ENCODE measurements at regions not wholly inside any gene's neighbourhood (a gene's known extent, or its start where the extent isn't known, plus 50 kb on each side); places are given as distances from the start of the nearest gene placed in this dataset.
"Not testable (repeated sequence)": the region's sequence is repeated elsewhere in the genome, so short reads cannot be mapped to it uniquely, and the experiment has no call there.

DNA sequence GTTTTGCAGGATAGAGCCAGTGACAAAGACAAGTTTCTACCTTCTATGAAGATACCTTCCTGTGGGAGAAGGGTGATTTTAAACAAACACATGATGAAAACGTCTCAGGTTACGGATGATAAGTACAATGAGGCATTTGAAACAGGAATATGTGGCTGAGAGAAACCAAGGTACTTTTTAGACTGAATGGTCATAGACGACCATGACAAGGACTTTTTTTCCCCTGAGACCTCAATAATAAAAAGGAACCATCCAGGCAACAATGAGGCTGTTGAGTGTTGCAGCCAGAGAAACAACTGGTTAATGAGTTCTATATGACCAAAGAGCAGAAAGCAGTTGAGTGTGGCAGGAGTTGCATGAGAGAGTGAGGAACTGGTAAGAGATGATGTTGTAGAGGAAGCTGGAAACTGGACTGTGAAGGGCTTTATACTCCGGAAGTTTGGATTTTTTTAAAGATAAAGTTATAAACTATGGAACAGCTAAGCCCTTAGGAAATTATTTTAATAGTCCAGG lies 306.1 kb upstream of the CYRIA start:
- H3K9me3 ChIP-seq (ENCODE audit: control insufficient read depth in 2 of 2, insufficient read depth in 1 of 2, low read depth in 1 of 2, low read length in 1 of 2) = no peaks in the 10 kb centered on the region
- H3K4me1 ChIP-seq (ENCODE audit: control insufficient read depth in 2 of 2, insufficient read depth in 2 of 2, low read length in 1 of 2) = no peaks in the 10 kb centered on the region
- no peaks in the 10 kb centered on the region for H3K36me3 ChIP-seq (ENCODE audit: control insufficient read depth in 2 of 2, insufficient read depth in 2 of 2, low read length in 1 of 2)
- no peak overlapping the region for H3K27ac ChIP-seq (ENCODE audit: low read depth in 2 of 2, low read length in 1 of 2)
- H3K27me3 ChIP-seq (ENCODE audit: control insufficient read depth in 1 of 2, insufficient read depth in 2 of 2, low read length in 2 of 2) = peaks cover 0 to 5% of the 10 kb centered on the region in 2 donors
- 72 to 74% methylated on average over 4 of the region's 4 CpGs for WGBS, 2 donors
- no peak overlapping the region for H3K4me3 ChIP-seq (ENCODE audit: low read depth in 1 of 2, low read length in 2 of 2)

- 86 to 90% methylated on average over 3 of the region's 3 CpGs for WGBS, 2 donors
- not testable (repeated sequence) for H3K9me3 ChIP-seq (ENCODE audit: control insufficient read depth in 2 of 2, insufficient read depth in 1 of 2, low read depth in 1 of 2, low read length in 1 of 2); H3K27ac ChIP-seq (ENCODE audit: low read depth in 2 of 2, low read length in 1 of 2); H3K27me3 ChIP-seq (ENCODE audit: control insufficient read depth in 1 of 2, insufficient read depth in 2 of 2, low read length in 2 of 2); H3K36me3 ChIP-seq (ENCODE audit: control insufficient read depth in 2 of 2, insufficient read depth in 2 of 2, low read length in 1 of 2); H3K4me1 ChIP-seq (ENCODE audit: control insufficient read depth in 2 of 2, insufficient read depth in 2 of 2, low read length in 1 of 2); H3K4me3 ChIP-seq (ENCODE audit: low read depth in 1 of 2, low read length in 2 of 2)
Observed at GRCh38 chr2:16970948-16971347, 305.3 kb upstream of the CYRIA start.

DNA sequence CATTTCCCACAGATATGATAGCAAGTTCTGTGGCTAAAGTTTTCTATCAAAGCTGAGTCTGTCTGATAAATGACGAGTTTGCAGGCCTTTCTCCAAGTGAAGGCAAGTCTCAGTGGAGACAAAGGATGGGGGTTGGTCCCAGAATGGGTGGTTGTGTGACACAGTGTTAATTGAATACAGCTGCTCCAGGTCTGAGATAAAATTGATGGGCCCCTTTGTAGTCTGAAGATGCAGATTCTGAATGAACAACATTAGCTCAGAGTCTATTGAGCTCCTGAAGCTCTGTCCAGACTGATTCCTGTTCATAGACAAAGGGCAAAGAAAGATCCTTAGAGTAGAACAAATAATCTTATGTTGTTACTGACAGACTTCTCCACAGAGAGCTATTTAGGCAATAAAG lies 296.9 kb upstream of the CYRIA start:
- Histone ChIP-seq H3K4me1 (ENCODE audit: control insufficient read depth in 2 of 2, insufficient read depth in 2 of 2, low read length in 1 of 2) (no peaks in the 10 kb centered on the region), H3K27ac (ENCODE audit: low read depth in 2 of 2, low read length in 1 of 2) (no peak overlapping the region), H3K36me3 (ENCODE audit: control insufficient read depth in 2 of 2, insufficient read depth in 2 of 2, low read length in 1 of 2) (no peaks in the 10 kb centered on the region), H3K4me3 (ENCODE audit: low read depth in 1 of 2, low read length in 2 of 2) (no peak overlapping the region), H3K9me3 (ENCODE audit: control insufficient read depth in 2 of 2, insufficient read depth in 1 of 2, low read depth in 1 of 2, low read length in 1 of 2) (no peaks in the 10 kb centered on the region), H3K27me3 (ENCODE audit: control insufficient read depth in 1 of 2, insufficient read depth in 2 of 2, low read length in 2 of 2) (no peaks in the 10 kb centered on the region)
- 56 to 77% methylated on average over 1 of the region's 1 CpG for whole genome bisulfite sequencing, 2 donors

- H3K36me3 ChIP-seq (ENCODE audit: control insufficient read depth in 2 of 2, insufficient read depth in 2 of 2, low read length in 1 of 2) = no peaks in the 10 kb centered on the region
- H3K9me3 ChIP-seq (ENCODE audit: control insufficient read depth in 2 of 2, insufficient read depth in 1 of 2, low read depth in 1 of 2, low read length in 1 of 2) = no peaks in the 10 kb centered on the region
- no peaks in the 10 kb centered on the region for H3K4me1 ChIP-seq (ENCODE audit: control insufficient read depth in 2 of 2, insufficient read depth in 2 of 2, low read length in 1 of 2)
- H3K4me3 ChIP-seq (ENCODE audit: low read depth in 1 of 2, low read length in 2 of 2) = no peak overlapping the region
- H3K27ac ChIP-seq (ENCODE audit: low read depth in 2 of 2, low read length in 1 of 2) = no peak overlapping the region
- 77 to 82% methylated on average over 3 of the region's 3 CpGs for WGBS, 2 donors
- H3K27me3 ChIP-seq (ENCODE audit: control insufficient read depth in 1 of 2, insufficient read depth in 2 of 2, low read length in 2 of 2) = no peaks in the 10 kb centered on the region
Observed at GRCh38 chr2:16960579-16960978, 294.9 kb upstream of the CYRIA start.

- WGBS, 2 donors = 71 to 80% methylated on average over 4 of the region's 4 CpGs
- no peaks in the 10 kb centered on the region for H3K9me3 ChIP-seq (ENCODE audit: control insufficient read depth in 2 of 2, insufficient read depth in 1 of 2, low read depth in 1 of 2, low read length in 1 of 2)
- no peak overlapping the region for H3K27ac ChIP-seq (ENCODE audit: low read depth in 2 of 2, low read length in 1 of 2)
- no peak overlapping the region for H3K4me3 ChIP-seq (ENCODE audit: low read depth in 1 of 2, low read length in 2 of 2)
- H3K27me3 ChIP-seq (ENCODE audit: control insufficient read depth in 1 of 2, insufficient read depth in 2 of 2, low read length in 2 of 2) = no peaks in the 10 kb centered on the region
- no peaks in the 10 kb centered on the region for H3K36me3 ChIP-seq (ENCODE audit: control insufficient read depth in 2 of 2, insufficient read depth in 2 of 2, low read length in 1 of 2)
- H3K4me1 ChIP-seq (ENCODE audit: control insufficient read depth in 2 of 2, insufficient read depth in 2 of 2, low read length in 1 of 2) = no peaks in the 10 kb centered on the region
Observed at GRCh38 chr2:16958266-16958665, 292.6 kb upstream of the CYRIA start.

DNA sequence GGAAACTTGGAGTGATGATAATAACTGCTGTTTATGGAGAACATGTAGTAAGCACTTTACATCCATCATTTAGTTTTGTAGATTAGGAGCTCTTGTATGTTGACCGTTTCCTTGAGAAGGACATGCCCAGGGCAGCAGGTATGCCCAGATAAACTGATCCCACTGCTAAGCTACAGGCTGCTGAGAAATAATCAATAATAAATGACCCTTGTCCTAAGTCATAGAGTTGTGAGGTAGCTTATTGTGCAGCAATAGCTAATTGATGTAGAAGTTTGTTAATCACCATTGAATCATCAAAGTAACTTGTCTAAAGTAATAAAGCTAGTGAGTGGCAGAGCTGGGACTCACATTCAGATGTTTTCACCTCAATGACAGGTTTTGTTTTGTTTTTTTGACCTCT lies 287.2 kb upstream of the CYRIA start:
- H3K27ac ChIP-seq (ENCODE audit: low read depth in 2 of 2, low read length in 1 of 2) = no peak overlapping the region
- H3K4me3 ChIP-seq (ENCODE audit: low read depth in 1 of 2, low read length in 2 of 2) = no peak overlapping the region
- no peaks in the 10 kb centered on the region for H3K36me3 ChIP-seq (ENCODE audit: control insufficient read depth in 2 of 2, insufficient read depth in 2 of 2, low read length in 1 of 2)
- 74 to 95% methylated on average over 1 of the region's 1 CpG for WGBS, 2 donors
- no peaks in the 10 kb centered on the region for H3K9me3 ChIP-seq (ENCODE audit: control insufficient read depth in 2 of 2, insufficient read depth in 1 of 2, low read depth in 1 of 2, low read length in 1 of 2)
- no peaks in the 10 kb centered on the region for H3K27me3 ChIP-seq (ENCODE audit: control insufficient read depth in 1 of 2, insufficient read depth in 2 of 2, low read length in 2 of 2)
- no peaks in the 10 kb centered on the region for H3K4me1 ChIP-seq (ENCODE audit: control insufficient read depth in 2 of 2, insufficient read depth in 2 of 2, low read length in 1 of 2)

DNA sequence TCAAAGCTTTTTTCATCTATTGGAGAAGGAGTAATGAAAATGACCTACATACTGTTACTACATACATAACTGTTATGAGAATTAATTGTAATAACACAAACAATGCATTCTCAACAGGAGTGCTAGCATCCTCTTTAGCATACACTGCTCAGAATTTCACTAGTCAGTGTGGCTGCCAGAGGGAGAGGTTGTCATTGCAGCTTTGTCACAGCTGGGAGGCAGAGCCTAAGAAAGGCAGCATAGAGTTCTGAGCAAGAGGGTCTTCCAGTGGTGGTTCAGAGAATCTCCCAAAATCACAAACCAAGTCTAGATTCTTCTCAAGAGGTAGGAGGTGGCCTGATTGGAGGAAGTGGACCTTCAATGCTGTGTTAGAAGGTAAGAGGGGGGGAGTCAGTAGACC lies 286.7 kb upstream of the CYRIA start:
- H3K27me3 ChIP-seq (ENCODE audit: control insufficient read depth in 1 of 2, insufficient read depth in 2 of 2, low read length in 2 of 2) = no peaks in the 10 kb centered on the region
- no peak overlapping the region for H3K4me3 ChIP-seq (ENCODE audit: low read depth in 1 of 2, low read length in 2 of 2)
- no peaks in the 10 kb centered on the region for H3K9me3 ChIP-seq (ENCODE audit: control insufficient read depth in 2 of 2, insufficient read depth in 1 of 2, low read depth in 1 of 2, low read length in 1 of 2)
- H3K4me1 ChIP-seq (ENCODE audit: control insufficient read depth in 2 of 2, insufficient read depth in 2 of 2, low read length in 1 of 2) = no peaks in the 10 kb centered on the region
- no peaks in the 10 kb centered on the region for H3K36me3 ChIP-seq (ENCODE audit: control insufficient read depth in 2 of 2, insufficient read depth in 2 of 2, low read length in 1 of 2)
- no peak overlapping the region for H3K27ac ChIP-seq (ENCODE audit: low read depth in 2 of 2, low read length in 1 of 2)

DNA sequence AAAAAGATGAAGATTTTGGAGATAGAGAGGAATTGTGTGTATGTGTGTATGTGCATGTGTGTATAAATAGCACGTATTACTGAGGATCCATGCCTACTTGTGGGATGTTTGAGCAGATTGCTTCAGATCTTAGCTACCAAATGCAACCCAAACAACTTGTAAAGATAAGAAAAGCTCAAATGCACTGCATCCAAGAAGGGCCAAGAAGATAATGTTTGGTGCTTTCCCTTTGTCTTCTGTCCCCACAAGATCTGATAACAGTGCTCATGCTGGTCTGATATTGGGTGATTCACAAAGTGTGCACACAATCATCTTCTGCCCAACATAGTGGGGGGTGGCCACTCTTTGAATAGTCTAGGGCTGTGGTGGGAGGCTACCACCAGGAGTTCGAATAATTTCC lies 284.8 kb upstream of the CYRIA start:
- Histone ChIP-seq H3K27ac (ENCODE audit: low read depth in 2 of 2, low read length in 1 of 2) (no peak overlapping the region), H3K4me3 (ENCODE audit: low read depth in 1 of 2, low read length in 2 of 2) (no peak overlapping the region), H3K27me3 (ENCODE audit: control insufficient read depth in 1 of 2, insufficient read depth in 2 of 2, low read length in 2 of 2) (no peaks in the 10 kb centered on the region), H3K36me3 (ENCODE audit: control insufficient read depth in 2 of 2, insufficient read depth in 2 of 2, low read length in 1 of 2) (no peaks in the 10 kb centered on the region), H3K4me1 (ENCODE audit: control insufficient read depth in 2 of 2, insufficient read depth in 2 of 2, low read length in 1 of 2) (no peaks in the 10 kb centered on the region), H3K9me3 (ENCODE audit: control insufficient read depth in 2 of 2, insufficient read depth in 1 of 2, low read depth in 1 of 2, low read length in 1 of 2) (no peaks in the 10 kb centered on the region)
- 71 to 77% methylated on average over 2 of the region's 2 CpGs for WGBS, 2 donors

GRCh38 chr2:16948710-16949109 lies 283.1 kb upstream of the CYRIA start:
- H3K4me1 ChIP-seq (ENCODE audit: control insufficient read depth in 2 of 2, insufficient read depth in 2 of 2, low read length in 1 of 2) = no peaks in the 10 kb centered on the region
- H3K27me3 ChIP-seq (ENCODE audit: control insufficient read depth in 1 of 2, insufficient read depth in 2 of 2, low read length in 2 of 2) = no peaks in the 10 kb centered on the region
- H3K36me3 ChIP-seq (ENCODE audit: control insufficient read depth in 2 of 2, insufficient read depth in 2 of 2, low read length in 1 of 2) = no peaks in the 10 kb centered on the region
- H3K27ac ChIP-seq (ENCODE audit: low read depth in 2 of 2, low read length in 1 of 2) = no peak overlapping the region
- H3K4me3 ChIP-seq (ENCODE audit: low read depth in 1 of 2, low read length in 2 of 2) = no peak overlapping the region
- H3K9me3 ChIP-seq (ENCODE audit: control insufficient read depth in 2 of 2, insufficient read depth in 1 of 2, low read depth in 1 of 2, low read length in 1 of 2) = no peaks in the 10 kb centered on the region

- H3K4me1 ChIP-seq (ENCODE audit: control insufficient read depth in 2 of 2, insufficient read depth in 2 of 2, low read length in 1 of 2) = no peaks in the 10 kb centered on the region
- WGBS, 2 donors = 60 to 68% methylated on average over 5 of the region's 5 CpGs
- no peaks in the 10 kb centered on the region for H3K36me3 ChIP-seq (ENCODE audit: control insufficient read depth in 2 of 2, insufficient read depth in 2 of 2, low read length in 1 of 2)
- no peaks in the 10 kb centered on the region for H3K9me3 ChIP-seq (ENCODE audit: control insufficient read depth in 2 of 2, insufficient read depth in 1 of 2, low read depth in 1 of 2, low read length in 1 of 2)
- H3K27ac ChIP-seq (ENCODE audit: low read depth in 2 of 2, low read length in 1 of 2) = no peak overlapping the region
- H3K27me3 ChIP-seq (ENCODE audit: control insufficient read depth in 1 of 2, insufficient read depth in 2 of 2, low read length in 2 of 2) = no peaks in the 10 kb centered on the region
- no peak overlapping the region for H3K4me3 ChIP-seq (ENCODE audit: low read depth in 1 of 2, low read length in 2 of 2)
Observed at GRCh38 chr2:16948053-16948452, 282.4 kb upstream of the CYRIA start.

All from esophagus (tissue), 2 donors.